Parathyroid adenoma (tissue), 2 donors: ENCODE measurements at regions not wholly inside any gene's neighbourhood (a gene's known extent, or its start where the extent isn't known, plus 50 kb on each side); places are given as distances from the start of the nearest gene placed in this dataset.

Source experiments
- H2AFZ ChIP-seq: fragments of 300-600 bp; sonication (generic); one replicate; pipeline ENCODE4 v1.7.0; 2017; ENCODE audit warnings: antibody characterized with exemption, mild to moderate bottlenecking
- H3K27ac ChIP-seq: fragments of 300-600 bp; sonication (generic); one replicate; pipeline ENCODE4 v1.7.0; 2017
- H3K27me3 ChIP-seq: fragments of 300-600 bp; sonication (generic); one replicate; pipeline ENCODE4 v1.7.0; 2017; ENCODE audit warnings: low read length; ENCODE audit not compliant: control insufficient read depth, insufficient read depth
- H3K36me3 ChIP-seq: fragments of 300-600 bp; sonication (generic); one replicate; pipeline ENCODE4 v1.7.0; 2017; ENCODE audit warnings: low read length; ENCODE audit not compliant: control insufficient read depth, insufficient read depth
- H3K4me1 ChIP-seq: fragments of 300-600 bp; sonication (generic); one replicate; pipeline ENCODE4 v1.7.0; 2017; ENCODE audit warnings: control low read depth
- H3K4me2 ChIP-seq: fragments of 300-600 bp; sonication (generic); one replicate; pipeline ENCODE4 v1.7.0; 2017; ENCODE audit warnings: low read length
- H3K4me3 ChIP-seq: fragments of 300-600 bp; sonication (generic); one replicate; pipeline ENCODE4 v1.7.0; 2017; ENCODE audit warnings: low read depth, low read length
- H3K79me2 ChIP-seq: fragments of 300-600 bp; sonication (generic); one replicate; pipeline ENCODE4 v1.7.0; 2017; ENCODE audit warnings: control low read depth
- H3K9ac ChIP-seq: fragments of 300-600 bp; sonication (generic); one replicate; pipeline ENCODE4 v1.7.0; 2017; ENCODE audit warnings: mild to moderate bottlenecking
- H3K9me3 ChIP-seq: fragments of 300-600 bp; sonication (generic); one replicate; pipeline ENCODE4 v1.7.0; 2017; ENCODE audit warnings: low read length; ENCODE audit not compliant: control insufficient read depth
- CTCF ChIP-seq: fragments of 300-600 bp; sonication (generic); IDR thresholded peaks from one replicate; pipeline ENCODE4 v1.7.0; 2017; ENCODE audit warnings: antibody characterized with exemption, mild to moderate bottlenecking
- donor health status: primary hyperparathyroidism.

GRCh38 chr17:65290616-65291015 is 153.4 kb downstream of the RGS9 start:
- no peak overlapping the region for H3K9ac ChIP-seq

GRCh38 chr17:65290056-65290455 is 152.9 kb downstream of the RGS9 start:
- Histone ChIP-seq H3K36me3 (no peaks in the 10 kb centered on the region), H3K4me2 (no peak overlapping the region), H3K4me1 (peaks cover 7% of the 10 kb centered on the region), H3K27ac (no peak overlapping the region), H3K79me2 (no peaks in the 10 kb centered on the region), H3K9ac (no peak overlapping the region), H3K27me3 (no peaks in the 10 kb centered on the region), H2AFZ (no peak overlapping the region), H3K9me3 (no peaks in the 10 kb centered on the region), H3K4me3 (no peak overlapping the region)
- TF ChIP-seq CTCF = no peak

More at GRCh38 chr17:65290616-65291015, 153.4 kb downstream of the RGS9 start:
- Histone ChIP-seq H3K4me1 (peaks cover 7% of the 10 kb centered on the region), H3K4me3 (no peak overlapping the region), H3K79me2 (no peaks in the 10 kb centered on the region), H3K36me3 (no peaks in the 10 kb centered on the region), H3K4me2 (no peak overlapping the region), H3K9me3 (no peaks in the 10 kb centered on the region), H3K27ac (no peak overlapping the region), H2AFZ (no peak overlapping the region), H3K27me3 (no peaks in the 10 kb centered on the region)
- TF ChIP-seq CTCF = no peak

- Histone ChIP-seq H3K4me3 (no peak overlapping the region), H2AFZ (no peak overlapping the region)
Measured at GRCh38 chr17:65287040-65287439, 149.9 kb downstream of the RGS9 start.

GRCh38 chr17:65283704-65284103 is 146.5 kb downstream of the RGS9 start:
- Histone ChIP-seq H3K4me2 (no peak overlapping the region), H3K9me3 (no peaks in the 10 kb centered on the region), H3K4me3 (no peak overlapping the region), H3K9ac (no peak overlapping the region), H3K36me3 (no peaks in the 10 kb centered on the region), H3K4me1 (no peaks in the 10 kb centered on the region), H3K27ac (no peak overlapping the region), H2AFZ (no peak overlapping the region), H3K27me3 (no peaks in the 10 kb centered on the region), H3K79me2 (no peaks in the 10 kb centered on the region)
- no peak for TF ChIP-seq CTCF

More at GRCh38 chr17:65287040-65287439, 149.9 kb downstream of the RGS9 start:
- H3K4me1 ChIP-seq = no peaks in the 10 kb centered on the region
- no peak overlapping the region for H3K9ac ChIP-seq
- H3K4me2 ChIP-seq = no peak overlapping the region
- no peaks in the 10 kb centered on the region for H3K27me3 ChIP-seq
- no peaks in the 10 kb centered on the region for H3K9me3 ChIP-seq
- no peaks in the 10 kb centered on the region for H3K79me2 ChIP-seq
- no peak overlapping the region for H3K27ac ChIP-seq
- TF ChIP-seq CTCF = no peak
- H3K36me3 ChIP-seq = no peaks in the 10 kb centered on the region

- no peak overlapping the region for H3K4me3 ChIP-seq
- no peak overlapping the region for H3K9ac ChIP-seq
- H3K27me3 ChIP-seq = no peaks in the 10 kb centered on the region
- no peak overlapping the region for H2AFZ ChIP-seq
- no peaks in the 10 kb centered on the region for H3K79me2 ChIP-seq
- no peaks in the 10 kb centered on the region for H3K4me1 ChIP-seq
- no peaks in the 10 kb centered on the region for H3K9me3 ChIP-seq
- no peak overlapping the region for H3K4me2 ChIP-seq
- TF ChIP-seq CTCF = no peak
- no peaks in the 10 kb centered on the region for H3K36me3 ChIP-seq
- no peak overlapping the region for H3K27ac ChIP-seq
Measured at GRCh38 chr17:65279456-65279855, 142.3 kb downstream of the RGS9 start.
